Spleen (tissue), 11 donors: ENCODE measurements at regions not wholly inside any gene's neighbourhood (a gene's known extent, or its start where the extent isn't known, plus 50 kb on each side); places are given as distances from the start of the nearest gene placed in this dataset.

Experiments used
- DNase-seq: peaks from one replicate; pipeline ENCODE4 v3.0.0-alpha.2; 2020
- H3K27ac ChIP-seq, 8 donors: fragments of 200-600 bp; sonication (generic) in 7 of 8; 1 replicate in 4 of 8; 2 replicates in 4 of 8; pipeline versions ENCODE4 v1.5.0 to v1.8.0; 2016 to 2021; ENCODE audit warnings: inconsistent platforms in 4 of 8, mild to moderate bottlenecking in 4 of 8, moderate library complexity in 1 of 8
- H3K27me3 ChIP-seq, 7 donors: fragments of 200-600 bp; sonication (generic) in 6 of 7; replicated peaks in 1 of 7; 1 replicate in 4 of 7; 2 replicates in 3 of 7; pipeline versions ENCODE4 v1.5.0 to v1.8.0; 2016 to 2021; ENCODE audit warnings: inconsistent platforms in 3 of 7, mild to moderate bottlenecking in 1 of 7
- H3K36me3 ChIP-seq, 6 donors: fragments of 200-600 bp; sonication (generic) in 5 of 6; 1 replicate in 4 of 6; 2 replicates in 2 of 6; pipeline versions ENCODE4 v1.5.0 to v1.8.0; 2016 to 2021; ENCODE audit warnings: inconsistent platforms in 2 of 6
- H3K4me1 ChIP-seq, 6 donors: fragments of 200-600 bp; sonication (generic) in 5 of 6; 1 replicate in 3 of 6; 2 replicates in 3 of 6; pipeline versions ENCODE4 v1.5.0 to v1.8.0; 2016 to 2021; ENCODE audit warnings: inconsistent platforms in 3 of 6
- H3K4me3 ChIP-seq, 8 donors: fragments of 200-600 bp; sonication (generic) in 7 of 8; 1 replicate in 4 of 8; 2 replicates in 4 of 8; pipeline versions ENCODE4 v1.5.0 to v1.8.0; 2016 to 2021; ENCODE audit warnings: inconsistent platforms in 4 of 8, mild to moderate bottlenecking in 4 of 8, moderate library complexity in 2 of 8
- H3K9me3 ChIP-seq, 8 donors: fragments of 200-600 bp; sonication (generic) in 7 of 8; 1 replicate in 4 of 8; 2 replicates in 4 of 8; pipeline versions ENCODE4 v1.5.0 to v1.8.0; 2016 to 2021; ENCODE audit warnings: inconsistent platforms in 4 of 8
- CTCF ChIP-seq, 11 experiments: fragments of 200-600 bp in 7 of 11; fragments of 450-650 bp in 4 of 11; sonication (generic) in 4 of 11; IDR thresholded peaks in 8 of 11; conservative IDR thresholded peaks in 3 of 11; 1 replicate in 7 of 11; 2 replicates in 4 of 11; pipeline versions ENCODE4 v1.4.0 to v1.8.0; 2016 to 2021; ENCODE audit warnings: antibody characterized with exemption in 11 of 11, inconsistent platforms in 4 of 11, mild to moderate bottlenecking in 1 of 11
- POLR2A ChIP-seq, 3 donors: fragments of 450-650 bp; IDR thresholded peaks; one replicate each; pipeline ENCODE4 v1.5.1; 2017; ENCODE audit warnings: antibody characterized with exemption in 3 of 3, mild to moderate bottlenecking in 1 of 3
- POLR2AphosphoS5 ChIP-seq, 3 donors: sonication (generic); formaldehyde crosslinking; IDR thresholded peaks; one replicate each; pipeline ENCODE4 v1.5.1; 2017; ENCODE audit warnings: antibody characterized with exemption in 3 of 3
- WGBS, 5 donors: extraction: QIAGEN DNeasy Blood & Tissue Kit in 3 of 5; methylation state at CpG; one replicate each; pipeline versions ENCODE4 v1.1.5 to v1.1.7; 2013 to 2018; 5-methylcytosine and 5-hydroxymethylcytosine counted together
- intact Hi-C: fragments of 100-400 bp; cut with DNase I; formaldehyde crosslinking; loops from one replicate; pipeline ENCODE4 v1.15.0; 2023; ENCODE audit warnings: low total_unique reads
- donor health status: healthy with polysubstance abuse.
- donor health status: DM: no; HTN: no; CAD: no; lungs with moderate emphysema.
- donor health status: DM: no; HTN: no; CAD: no.
- donor health status: Bipolar disorder and iron deficiency.
- donor health status: healthy.
- donor health status: DM: no; HTN: no; CAD: no.
- donor health status: DM: yes; HTN: yes; CAD: no.

GRCh38 chr21:27582246-27582947 is 615.5 kb upstream of the ADAMTS5 start:
- H3K9me3 ChIP-seq = peaks cover 0 to 5% (median 0%) of the 10 kb centered on the region in 8 donors
- 88 to 100% (median 92%) methylated on average over 2 of the region's 2 CpGs for WGBS, 5 donors
- no peak overlapping the region for H3K27ac ChIP-seq
- TF ChIP-seq POLR2A (IDR thresholded peaks at IDR 0.05) (no peak), CTCF (IDR thresholded peaks at IDR 0.05 in 8 of 11, conservative IDR thresholded peaks at IDR 0.05 in 3 of 11) (no peak), POLR2AphosphoS5 (IDR thresholded peaks at IDR 0.05) (no peak)
- H3K4me1 ChIP-seq = no peaks in the 10 kb centered on the region
- no peak for DNase-seq
- intact Hi-C loops = no loop called here
- H3K4me3 ChIP-seq = no peak overlapping the region
- no peaks in the 10 kb centered on the region for H3K36me3 ChIP-seq
- H3K27me3 ChIP-seq = no peaks in the 10 kb centered on the region

GRCh38 chr21:27581168-27581567 is 614.3 kb upstream of the ADAMTS5 start:
- TF ChIP-seq POLR2AphosphoS5 (IDR thresholded peaks at IDR 0.05) = no peak
- TF ChIP-seq CTCF (IDR thresholded peaks at IDR 0.05 in 8 of 11, conservative IDR thresholded peaks at IDR 0.05 in 3 of 11) = no peak
- TF ChIP-seq POLR2A (IDR thresholded peaks at IDR 0.05) = no peak
- Histone ChIP-seq H3K27ac (no peak overlapping the region), H3K4me1 (no peaks in the 10 kb centered on the region), H3K9me3 (peaks cover 0 to 5% (median 0%) of the 10 kb centered on the region in 8 donors), H3K4me3 (no peak overlapping the region), H3K36me3 (no peaks in the 10 kb centered on the region), H3K27me3 (no peaks in the 10 kb centered on the region)
- intact Hi-C loops = no loop called here
- DNase-seq = no peak
- WGBS, 5 donors = 84 to 94% (median 89%) methylated on average over 4 of the region's 4 CpGs

- H3K27ac ChIP-seq = no peak overlapping the region
- no peak for DNase-seq
- H3K9me3 ChIP-seq = peaks cover 0 to 5% (median 0%) of the 10 kb centered on the region in 8 donors
- WGBS, 5 donors = 76 to 91% (median 86%) methylated on average over 1 of the region's 1 CpG
- no peak overlapping the region for H3K4me3 ChIP-seq
- TF ChIP-seq POLR2A (IDR thresholded peaks at IDR 0.05) (no peak), CTCF (IDR thresholded peaks at IDR 0.05 in 8 of 11, conservative IDR thresholded peaks at IDR 0.05 in 3 of 11) (no peak), POLR2AphosphoS5 (IDR thresholded peaks at IDR 0.05) (no peak)
- intact Hi-C loops = no loop called here
- no peaks in the 10 kb centered on the region for H3K4me1 ChIP-seq
- H3K27me3 ChIP-seq = no peaks in the 10 kb centered on the region
- no peaks in the 10 kb centered on the region for H3K36me3 ChIP-seq
These were observed 613.4 kb upstream of the ADAMTS5 start for GRCh38 chr21:27580276-27580675.

- intact Hi-C loops = no loop called here
- no peak for TF ChIP-seq CTCF (IDR thresholded peaks at IDR 0.05 in 8 of 11, conservative IDR thresholded peaks at IDR 0.05 in 3 of 11)
- no peak for TF ChIP-seq POLR2AphosphoS5 (IDR thresholded peaks at IDR 0.05)
- TF ChIP-seq POLR2A (IDR thresholded peaks at IDR 0.05) = no peak
- no peak overlapping the region for H3K27ac ChIP-seq
- DNase-seq = no peak
- no peaks in the 10 kb centered on the region for H3K27me3 ChIP-seq
- 88 to 93% (median 93%) methylated on average over 6 of the region's 6 CpGs for WGBS, 5 donors
- no peaks in the 10 kb centered on the region for H3K4me1 ChIP-seq
- no peaks in the 10 kb centered on the region for H3K36me3 ChIP-seq
- no peaks in the 10 kb centered on the region for H3K9me3 ChIP-seq
- no peak overlapping the region for H3K4me3 ChIP-seq
These were observed 611.9 kb upstream of the ADAMTS5 start for GRCh38 chr21:27578741-27579265.
